ENCODE measurements at regions not wholly inside any gene's neighbourhood (a gene's known extent, or its start where the extent isn't known, plus 50 kb on each side); places are given as distances from the start of the nearest gene placed in this dataset.

DNA sequence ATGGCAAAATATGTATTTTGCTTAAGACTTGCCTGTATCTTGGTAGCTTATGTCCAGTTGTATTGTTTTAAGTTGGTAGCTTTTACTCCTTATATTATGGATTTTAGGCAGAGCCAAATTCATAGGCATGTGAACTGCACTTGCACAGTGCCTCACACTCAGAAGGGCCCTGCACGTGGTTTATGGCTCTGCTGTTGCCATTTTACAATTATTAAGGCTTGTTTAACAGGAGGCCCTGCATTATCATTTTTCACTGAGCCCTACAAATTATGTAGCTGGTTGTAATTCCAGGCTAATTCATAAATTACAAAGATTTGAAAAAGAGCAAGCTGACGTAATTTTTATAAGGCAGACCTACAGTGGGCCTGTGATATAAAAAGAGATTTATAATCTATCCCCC lies 537.6 kb upstream of the UBE2E2 start:
- no peak for TF ChIP-seq POLR2AphosphoS5 (IDR thresholded peaks at IDR 0.05; ENCODE audit: low read depth, low read length)
- no peak for TF ChIP-seq TAF1 (IDR thresholded peaks at IDR 0.05; ENCODE audit: low read depth, low read length)
- TF ChIP-seq POLR2A (IDR thresholded peaks at IDR 0.05; ENCODE audit: low read depth, low read length), result no peak
- TF ChIP-seq PAX5 (IDR thresholded peaks at IDR 0.05; ENCODE audit: insufficient read depth, low read length, severe bottlenecking), result no peak
- no peak for TF ChIP-seq POU2F2 (IDR thresholded peaks at IDR 0.05; ENCODE audit: low read depth, low read length)
- TF ChIP-seq SPI1 (IDR thresholded peaks at IDR 0.05; ENCODE audit: low read depth, low read length), result no peak

All from GM12891 (cell line).